HCT116 (cell line): ENCODE measurements at regions not wholly inside any gene's neighbourhood (a gene's known extent, or its start where the extent isn't known, plus 50 kb on each side); places are given as distances from the start of the nearest gene placed in this dataset.

ENCODE experiments used
- ATAC-seq: fragments of 200-7000 bp; cut with Tn5 transposase; 2 replicates; pipeline ENCODE4 v1.9.1; 2020; ENCODE audit warnings: mild to moderate bottlenecking, moderate library complexity
- BruUV-seq: library from RNA; stranded (reverse); fragments of 400-500 nt; replicated peaks from 2 replicates; lab custom pipeline; 2021; lab: Mats Ljungman, UMichigan
- CTCF ChIA-PET: fragments of 300-600 bp; sonication (Branson Sonifier 250); formaldehyde crosslinking; loops from one replicate; lab custom pipeline; 2021; ENCODE audit warnings: antibody characterized with exemption; lab: Charles Lee
- POLR2A ChIA-PET: fragments of 300-600, 350-600 bp; sonication (Branson Sonifier 250); formaldehyde crosslinking; loops from one replicate; lab custom pipeline; 2021; ENCODE audit warnings: antibody characterized with exemption; lab: Charles Lee
- RAD21 ChIA-PET, 2 experiments: fragments of 300-600 bp; sonication (Branson Sonifier 250); formaldehyde crosslinking; loops; one replicate each; lab custom pipeline; 2023; ENCODE audit warnings: low total read pairs in 2 of 2; ENCODE audit not compliant: uncharacterized antibody in 2 of 2, unreplicated experiment in 2 of 2, low non-redundant PET in 1 of 2; lab: Charles Lee
- DNase-seq: peaks from one replicate; pipeline ENCODE4 v3.0.0-alpha.2; 2010; ENCODE audit warnings: low read depth, low spot score
- H2AFZ ChIP-seq: fragments of 200-600 bp; shearing (Covaris generic), sonication (generic); 2 replicates; pipeline ENCODE4 v1.6.1; 2017; ENCODE audit warnings: low read depth, mixed run types, mixed read lengths, antibody characterized with exemption, low read length; ENCODE audit not compliant: poor library complexity, severe bottlenecking
- H3K27ac ChIP-seq: 2 replicates; pipeline ENCODE4 v1.5.1; 2012; ENCODE audit warnings: low read depth, low read length
- H3K27me3 ChIP-seq: fragments of 200-600 bp; sonication (generic); 2 replicates; pipeline ENCODE4 v1.6.1; 2016; ENCODE audit warnings: mixed run types, low read length, mixed read lengths; ENCODE audit not compliant: insufficient read depth
- H3K36me3 ChIP-seq, 2 experiments: fragments of 200-500 bp in 1 of 2; fragments of 200-600 bp in 1 of 2; sonication (Bioruptor generic) in 1 of 2; sonication (generic) in 1 of 2; 2 replicates each; pipeline versions ENCODE4 v1.5.1 to v1.6.1; 2014 to 2016; ENCODE audit warnings: low read length in 2 of 2, inconsistent platforms in 1 of 2, mixed read lengths in 1 of 2, mixed run types in 1 of 2; ENCODE audit not compliant: insufficient read depth in 2 of 2, control insufficient read depth in 1 of 2
- H3K4me1 ChIP-seq, 2 experiments: fragments of 200-600 bp in 1 of 2; sonication (generic) in 1 of 2; 2 replicates each; pipeline versions ENCODE4 v1.5.1 to v1.6.1; 2012 to 2017; ENCODE audit warnings: low read length in 2 of 2, inconsistent platforms in 1 of 2, mild to moderate bottlenecking in 1 of 2, mixed read lengths in 1 of 2, mixed run types in 1 of 2, moderate library complexity in 1 of 2; ENCODE audit not compliant: insufficient read depth in 2 of 2, control insufficient read depth in 1 of 2
- H3K4me2 ChIP-seq: fragments of 200-600 bp; sonication (generic); 2 replicates; pipeline ENCODE4 v1.6.1; 2017; ENCODE audit warnings: mixed run types, low read length, mixed read lengths
- H3K4me3 ChIP-seq, 2 experiments: fragments of 200-600 bp in 1 of 2; sonication (generic) in 1 of 2; replicated peaks in 1 of 2; 2 replicates each; pipeline ENCODE4 v1.5.1; 2011 to 2016; ENCODE audit warnings: low read length in 2 of 2, control low read depth in 1 of 2, low read depth in 1 of 2, mild to moderate bottlenecking in 1 of 2, mixed read lengths in 1 of 2, mixed run types in 1 of 2
- H3K79me2 ChIP-seq: fragments of 200-600 bp; sonication (generic); 2 replicates; pipeline ENCODE4 v1.6.1; 2017; ENCODE audit warnings: mild to moderate bottlenecking, mixed run types, low read length, moderate library complexity, mixed read lengths; ENCODE audit not compliant: insufficient read depth
- H3K9ac ChIP-seq: fragments of 200-600 bp; sonication (generic); 2 replicates; pipeline ENCODE4 v1.6.1; 2016; ENCODE audit warnings: low read length, mixed read lengths
- H3K9me2 ChIP-seq: fragments of 200-600 bp; sonication (generic), shearing (Covaris generic); 2 replicates; pipeline ENCODE4 v1.6.1; 2017; ENCODE audit warnings: mixed run types, mild to moderate bottlenecking, moderate library complexity; ENCODE audit not compliant: insufficient read depth
- H3K9me3 ChIP-seq, 2 experiments: fragments of 200-500 bp in 1 of 2; fragments of 200-600 bp in 1 of 2; sonication (Bioruptor generic) in 1 of 2; sonication (generic) in 1 of 2; 2 replicates each; pipeline ENCODE4 v1.6.1; 2014 to 2017; ENCODE audit warnings: low read length in 2 of 2, mixed read lengths in 2 of 2, inconsistent platforms in 1 of 2, low read depth in 1 of 2, mild to moderate bottlenecking in 1 of 2, mixed run types in 1 of 2, moderate library complexity in 1 of 2; ENCODE audit not compliant: control insufficient read depth in 1 of 2, insufficient read depth in 1 of 2
- H4K20me1 ChIP-seq: fragments of 200-600 bp; sonication (generic), shearing (Covaris generic); 2 replicates; pipeline ENCODE4 v1.6.1; 2017; ENCODE audit warnings: mixed run types, mild to moderate bottlenecking, moderate library complexity; ENCODE audit not compliant: insufficient read depth
- CBX3 ChIP-seq: IDR thresholded peaks from 2 replicates; pipeline ENCODE4 v1.6.1; 2012; ENCODE audit warnings: low read depth
- EGR1 ChIP-seq: IDR thresholded peaks from 2 replicates; pipeline ENCODE4 v1.6.1; 2012; ENCODE audit warnings: low read depth
- ELF1 ChIP-seq: IDR thresholded peaks from 2 replicates; pipeline ENCODE4 v1.6.1; 2012; ENCODE audit warnings: low read depth, borderline replicate concordance
- EZH2 ChIP-seq: fragments of 200-600 bp; sonication (generic); IDR thresholded peaks from 2 replicates; pipeline ENCODE4 v1.6.1; 2017; ENCODE audit warnings: antibody characterized with exemption, mixed run types
- EZH2phosphoT487 ChIP-seq: fragments of 200-600 bp; IDR thresholded peaks from 2 replicates; pipeline ENCODE4 v1.6.1; 2018; ENCODE audit warnings: antibody characterized with exemption, borderline replicate concordance
- JUND ChIP-seq: IDR thresholded peaks from 2 replicates; pipeline ENCODE4 v1.6.1; 2012
- POLR2A ChIP-seq: IDR thresholded peaks from 2 replicates; pipeline ENCODE4 v1.7.0; 2011; ENCODE audit warnings: borderline replicate concordance; ENCODE audit not compliant: insufficient read depth, insufficient read length; ENCODE audit errors: extremely low read depth
- POLR2AphosphoS5 ChIP-seq: IDR thresholded peaks from 2 replicates; pipeline ENCODE4 v1.6.1; 2011; ENCODE audit warnings: mild to moderate bottlenecking, low read depth, low read length, moderate library complexity
- SIN3A ChIP-seq: IDR thresholded peaks from 2 replicates; pipeline ENCODE4 v1.6.1; 2012; ENCODE audit warnings: low read depth
- SRF ChIP-seq: IDR thresholded peaks from 2 replicates; pipeline ENCODE4 v1.6.1; 2012; ENCODE audit warnings: low read depth
- TCF7L2 ChIP-seq: IDR thresholded peaks from 2 replicates; pipeline ENCODE4 v1.7.0; 2011; ENCODE audit warnings: borderline replicate concordance, inconsistent platforms; ENCODE audit not compliant: insufficient read depth, insufficient read length; ENCODE audit errors: extremely low read depth
- YY1 ChIP-seq: IDR thresholded peaks from 2 replicates; pipeline ENCODE4 v1.6.1; 2011; ENCODE audit warnings: low read length, low read depth, moderate library complexity, mild to moderate bottlenecking; ENCODE audit not compliant: insufficient replicate concordance; ENCODE audit errors: extremely low read depth
- ZFX ChIP-seq: fragments of 450-650 bp; IDR thresholded peaks from 2 replicates; pipeline ENCODE4 v1.6.1; 2017
- ZNF274 ChIP-seq: fragments of 200-500 bp; sonication (Bioruptor generic); IDR thresholded peaks from 2 replicates; pipeline ENCODE4 v1.6.1; 2014; ENCODE audit warnings: mild to moderate bottlenecking, low read depth, low read length, inconsistent platforms
- intact Hi-C: fragments of 100-400 bp; cut with micrococcal nuclease; formaldehyde crosslinking; loops from 2 replicates; pipeline ENCODE4 v1.10.0; 2022
- TF ChIP-seq, protein P1 (sequence below): IDR thresholded peaks from 2 replicates; pipeline ENCODE4 v1.6.1; 2012
- TF ChIP-seq, protein P2 (sequence below): IDR thresholded peaks from 2 replicates; pipeline ENCODE4 v1.6.1; 2011; ENCODE audit warnings: mild to moderate bottlenecking, low read length, moderate library complexity; ENCODE audit not compliant: insufficient replicate concordance; ENCODE audit errors: extremely low read depth
- TF ChIP-seq, protein P3 (sequence below): IDR thresholded peaks from 2 replicates; pipeline ENCODE4 v1.6.1; 2012; ENCODE audit warnings: low read depth

DNA sequence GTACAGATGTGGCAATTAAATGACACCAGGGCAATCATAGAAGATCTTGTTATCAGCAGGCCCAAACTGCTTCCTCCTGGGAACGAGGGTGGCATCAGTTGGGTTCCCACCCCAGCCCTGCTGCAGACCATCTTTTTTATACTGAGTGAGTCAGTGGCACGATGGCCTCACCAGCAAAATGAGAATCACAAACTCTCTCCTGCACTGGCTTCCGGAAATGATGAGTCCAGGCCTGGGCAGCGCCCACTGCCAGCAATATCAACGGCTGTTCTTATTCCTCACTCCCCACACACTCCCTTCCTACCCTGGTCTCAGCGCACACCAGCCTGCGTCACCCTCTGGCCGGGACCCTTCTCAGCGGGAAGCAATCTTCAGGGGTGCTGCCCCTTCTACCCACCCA lies 340.3 kb downstream of the FOXL1 start:
- Histone ChIP-seq H3K9me2 (no peaks in the 10 kb centered on the region), H3K79me2 (no peaks in the 10 kb centered on the region), H3K36me3 (no peaks in the 10 kb centered on the region), H3K4me1 (no peaks in the 10 kb centered on the region), H3K9ac (no peak overlapping the region), H3K27me3 (peaks cover 28% of the 10 kb centered on the region), H3K9me3 (no peaks in the 10 kb centered on the region), H2AFZ (no peak overlapping the region), H3K27ac (no peak overlapping the region), H4K20me1 (no peaks in the 10 kb centered on the region), H3K4me2 (no peak overlapping the region), H3K4me3 (no peak overlapping the region)
- DNase-seq (no peak), ATAC-seq (no peak)
- no TSS peak for BruUV-seq
- ChIA-PET RAD21 (no interaction called here), POLR2A (no interaction called here), CTCF (no interaction called here)
- TF ChIP-seq ELF1 (no peak), ZFX (no peak), EGR1 (no peak), ZNF274 (no peak), JUND (no peak)
- intact Hi-C loops: no loop called here

DNA sequence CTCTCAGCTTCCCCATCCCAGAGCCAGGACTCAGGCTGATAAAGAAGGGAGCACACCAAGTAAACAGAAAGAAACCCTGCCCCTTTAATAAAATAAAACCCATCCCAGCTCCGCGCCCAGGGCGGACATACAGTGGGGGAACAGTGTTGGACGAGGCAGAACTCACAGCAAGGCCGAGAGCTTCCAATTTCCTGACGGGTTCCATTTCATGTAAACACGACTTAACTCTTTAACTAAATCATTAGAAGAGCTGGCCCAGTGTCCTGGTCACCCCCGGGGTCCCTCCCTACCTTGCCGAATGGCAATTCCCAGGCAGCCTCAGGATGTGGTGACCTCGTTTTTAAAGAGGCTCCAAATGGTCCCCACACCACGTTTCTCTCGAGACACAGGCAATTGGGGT lies 340.7 kb downstream of the FOXL1 start:
- ChIA-PET RAD21 (no interaction called here), POLR2A (no interaction called here), CTCF (no interaction called here)
- no peak overlapping the region for H3K9ac ChIP-seq
- no peak overlapping the region for H2AFZ ChIP-seq
- H3K4me1 ChIP-seq: no peaks in the 10 kb centered on the region
- no peak for ATAC-seq
- no peaks in the 10 kb centered on the region for H3K9me2 ChIP-seq
- H4K20me1 ChIP-seq: no peaks in the 10 kb centered on the region
- H3K27me3 ChIP-seq: peaks cover 33% of the 10 kb centered on the region
- intact Hi-C loops: no loop called here
- H3K79me2 ChIP-seq: no peaks in the 10 kb centered on the region
- H3K36me3 ChIP-seq: no peaks in the 10 kb centered on the region
- H3K9me3 ChIP-seq: no peaks in the 10 kb centered on the region
- no peak overlapping the region for H3K27ac ChIP-seq
- DNase-seq: no peak
- BruUV-seq: no TSS peak
- H3K4me3 ChIP-seq: no peak overlapping the region
- H3K4me2 ChIP-seq: no peak overlapping the region
- TF ChIP-seq EZH2 (no peak), YY1 (no peak), SRF (no peak), ZFX (no peak), CBX3 (no peak), ZNF274 (no peak), SIN3A (no peak), TCF7L2 (no peak), ELF1 (no peak), EGR1 (no peak), POLR2A (no peak), POLR2AphosphoS5 (no peak), EZH2phosphoT487 (no peak)
- TF ChIP-seq, protein P1, sequence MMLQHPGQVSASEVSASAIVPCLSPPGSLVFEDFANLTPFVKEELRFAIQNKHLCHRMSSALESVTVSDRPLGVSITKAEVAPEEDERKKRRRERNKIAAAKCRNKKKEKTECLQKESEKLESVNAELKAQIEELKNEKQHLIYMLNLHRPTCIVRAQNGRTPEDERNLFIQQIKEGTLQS: no peak
- TF ChIP-seq, protein P2, sequence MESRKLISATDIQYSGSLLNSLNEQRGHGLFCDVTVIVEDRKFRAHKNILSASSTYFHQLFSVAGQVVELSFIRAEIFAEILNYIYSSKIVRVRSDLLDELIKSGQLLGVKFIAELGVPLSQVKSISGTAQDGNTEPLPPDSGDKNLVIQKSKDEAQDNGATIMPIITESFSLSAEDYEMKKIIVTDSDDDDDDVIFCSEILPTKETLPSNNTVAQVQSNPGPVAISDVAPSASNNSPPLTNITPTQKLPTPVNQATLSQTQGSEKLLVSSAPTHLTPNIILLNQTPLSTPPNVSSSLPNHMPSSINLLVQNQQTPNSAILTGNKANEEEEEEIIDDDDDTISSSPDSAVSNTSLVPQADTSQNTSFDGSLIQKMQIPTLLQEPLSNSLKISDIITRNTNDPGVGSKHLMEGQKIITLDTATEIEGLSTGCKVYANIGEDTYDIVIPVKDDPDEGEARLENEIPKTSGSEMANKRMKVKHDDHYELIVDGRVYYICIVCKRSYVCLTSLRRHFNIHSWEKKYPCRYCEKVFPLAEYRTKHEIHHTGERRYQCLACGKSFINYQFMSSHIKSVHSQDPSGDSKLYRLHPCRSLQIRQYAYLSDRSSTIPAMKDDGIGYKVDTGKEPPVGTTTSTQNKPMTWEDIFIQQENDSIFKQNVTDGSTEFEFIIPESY: no peak
- TF ChIP-seq, protein P3, sequence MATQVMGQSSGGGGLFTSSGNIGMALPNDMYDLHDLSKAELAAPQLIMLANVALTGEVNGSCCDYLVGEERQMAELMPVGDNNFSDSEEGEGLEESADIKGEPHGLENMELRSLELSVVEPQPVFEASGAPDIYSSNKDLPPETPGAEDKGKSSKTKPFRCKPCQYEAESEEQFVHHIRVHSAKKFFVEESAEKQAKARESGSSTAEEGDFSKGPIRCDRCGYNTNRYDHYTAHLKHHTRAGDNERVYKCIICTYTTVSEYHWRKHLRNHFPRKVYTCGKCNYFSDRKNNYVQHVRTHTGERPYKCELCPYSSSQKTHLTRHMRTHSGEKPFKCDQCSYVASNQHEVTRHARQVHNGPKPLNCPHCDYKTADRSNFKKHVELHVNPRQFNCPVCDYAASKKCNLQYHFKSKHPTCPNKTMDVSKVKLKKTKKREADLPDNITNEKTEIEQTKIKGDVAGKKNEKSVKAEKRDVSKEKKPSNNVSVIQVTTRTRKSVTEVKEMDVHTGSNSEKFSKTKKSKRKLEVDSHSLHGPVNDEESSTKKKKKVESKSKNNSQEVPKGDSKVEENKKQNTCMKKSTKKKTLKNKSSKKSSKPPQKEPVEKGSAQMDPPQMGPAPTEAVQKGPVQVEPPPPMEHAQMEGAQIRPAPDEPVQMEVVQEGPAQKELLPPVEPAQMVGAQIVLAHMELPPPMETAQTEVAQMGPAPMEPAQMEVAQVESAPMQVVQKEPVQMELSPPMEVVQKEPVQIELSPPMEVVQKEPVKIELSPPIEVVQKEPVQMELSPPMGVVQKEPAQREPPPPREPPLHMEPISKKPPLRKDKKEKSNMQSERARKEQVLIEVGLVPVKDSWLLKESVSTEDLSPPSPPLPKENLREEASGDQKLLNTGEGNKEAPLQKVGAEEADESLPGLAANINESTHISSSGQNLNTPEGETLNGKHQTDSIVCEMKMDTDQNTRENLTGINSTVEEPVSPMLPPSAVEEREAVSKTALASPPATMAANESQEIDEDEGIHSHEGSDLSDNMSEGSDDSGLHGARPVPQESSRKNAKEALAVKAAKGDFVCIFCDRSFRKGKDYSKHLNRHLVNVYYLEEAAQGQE: no peak
